SK-N-SH (cell line): ENCODE measurements at regions not wholly inside any gene's neighbourhood (a gene's known extent, or its start where the extent isn't known, plus 50 kb on each side); places are given as distances from the start of the nearest gene placed in this dataset.

ENCODE experiments used
- CTCF ChIA-PET: fragments of 300-600, 350-600 bp; formaldehyde crosslinking; extraction: SDS; loops from one replicate; lab custom pipeline; 2021; lab: Yijun Ruan, JAX
- POLR2A ChIA-PET: fragments of 350-600 bp; sonication (Branson Sonifier 250); formaldehyde crosslinking; extraction: SDS; loops from one replicate; lab custom pipeline; 2020; ENCODE audit warnings: antibody characterized with exemption, inconsistent platforms; lab: Yijun Ruan, JAX
- DNase-seq: peaks from one replicate; pipeline ENCODE4 v3.0.0; 2012
- H2AFZ ChIP-seq: fragments of 200-600 bp; sonication (generic); 2 replicates; pipeline ENCODE4 v1.8.1; 2016; ENCODE audit warnings: antibody characterized with exemption, mild to moderate bottlenecking, low read depth
- H3F3A ChIP-seq: fragments of 200-600 bp; sonication (generic); replicated peaks from 2 replicates; pipeline ENCODE3; 2016; ENCODE audit warnings: antibody characterized with exemption, mild to moderate bottlenecking; ENCODE audit not compliant: insufficient read depth
- H3K27ac ChIP-seq, 2 experiments: fragments of 200-500 bp in 1 of 2; fragments of 200-600 bp in 1 of 2; sonication (Bioruptor generic) in 1 of 2; sonication (generic), shearing (Covaris generic) in 1 of 2; 2 replicates each; pipeline versions ENCODE4 v1.5.1 to v1.6.1; 2014 to 2016; ENCODE audit warnings: low read depth in 2 of 2, inconsistent platforms in 1 of 2, low read length in 1 of 2, mild to moderate bottlenecking in 1 of 2, mixed read lengths in 1 of 2
- H3K27me3 ChIP-seq: fragments of 200-600 bp; sonication (generic), shearing (Covaris generic); 2 replicates; pipeline ENCODE4 v1.6.1; 2016; ENCODE audit warnings: mixed run types; ENCODE audit not compliant: insufficient read depth
- H3K36me3 ChIP-seq, 2 experiments: fragments of 200-500 bp in 1 of 2; fragments of 200-600 bp in 1 of 2; sonication (Bioruptor generic) in 1 of 2; sonication (generic) in 1 of 2; replicated peaks in 1 of 2; 2 replicates each; pipeline versions ENCODE3 to v1.5.1; 2014 to 2016; ENCODE audit warnings: low read length in 1 of 2, mild to moderate bottlenecking in 1 of 2; ENCODE audit not compliant: insufficient read depth in 2 of 2, control insufficient read depth in 1 of 2
- H3K4me1 ChIP-seq, 2 experiments: fragments of 200-500 bp in 1 of 2; fragments of 200-600 bp in 1 of 2; sonication (Bioruptor generic) in 1 of 2; sonication (generic), shearing (Covaris generic) in 1 of 2; 2 replicates each; pipeline versions ENCODE4 v1.5.1 to v1.6.1; 2014 to 2016; ENCODE audit warnings: low read depth in 1 of 2, low read length in 1 of 2, mixed run types in 1 of 2; ENCODE audit not compliant: insufficient read depth in 2 of 2, control insufficient read depth in 1 of 2
- H3K4me2 ChIP-seq: fragments of 200-600 bp; sonication (generic), shearing (Covaris generic); 2 replicates; pipeline ENCODE4 v1.6.1; 2017; ENCODE audit warnings: mixed run types
- H3K4me3 ChIP-seq, 2 experiments: fragments of 200-500 bp in 1 of 2; fragments of 200-600 bp in 1 of 2; sonication (Bioruptor generic) in 1 of 2; sonication (generic), shearing (Covaris generic) in 1 of 2; 2 replicates each; pipeline versions ENCODE4 v1.5.1 to v1.8.1; 2014 to 2016; ENCODE audit warnings: low read depth in 2 of 2, inconsistent platforms in 1 of 2, low read length in 1 of 2, mild to moderate bottlenecking in 1 of 2, mixed read lengths in 1 of 2, moderate library complexity in 1 of 2
- H3K79me2 ChIP-seq: fragments of 200-600 bp; sonication (generic); 2 replicates; pipeline ENCODE4 v1.8.1; 2017; ENCODE audit warnings: mild to moderate bottlenecking; ENCODE audit not compliant: insufficient read depth
- H3K9ac ChIP-seq: fragments of 200-600 bp; sonication (generic); 2 replicates; pipeline ENCODE4 v1.6.1; 2017; ENCODE audit warnings: mixed run types
- H3K9me2 ChIP-seq: fragments of 200-600 bp; sonication (generic); 2 replicates; pipeline ENCODE4 v1.6.1; 2017; ENCODE audit warnings: mixed run types
- H3K9me3 ChIP-seq: fragments of 200-600 bp; sonication (generic); 2 replicates; pipeline ENCODE4 v1.6.1; 2017; ENCODE audit warnings: mixed run types, mild to moderate bottlenecking, moderate library complexity
- H4K20me1 ChIP-seq: fragments of 200-600 bp; sonication (generic); 2 replicates; pipeline ENCODE4 v1.6.1; 2017; ENCODE audit warnings: mild to moderate bottlenecking, mixed run types; ENCODE audit not compliant: insufficient read depth
- CTCF ChIP-seq: fragments of 200-600 bp; sonication (generic); IDR thresholded peaks from 2 replicates; pipeline ENCODE4 v1.6.1; 2017; ENCODE audit warnings: antibody characterized with exemption, mild to moderate bottlenecking, moderate library complexity
- EP300 ChIP-seq, 2 experiments: IDR thresholded peaks; 2 replicates each; pipeline versions ENCODE4 v1.4.0 to v1.6.1; 2012; ENCODE audit warnings: borderline replicate concordance in 1 of 2, low read depth in 1 of 2, low read length in 1 of 2
- FOSL2 ChIP-seq: IDR thresholded peaks from 2 replicates; pipeline ENCODE4 v1.4.0; 2012; ENCODE audit warnings: low read depth, mild to moderate bottlenecking, moderate library complexity, borderline replicate concordance
- FOXJ3 ChIP-seq: sonication (generic); formaldehyde crosslinking; IDR thresholded peaks from 2 replicates; pipeline ENCODE4 v1.5.1; 2020; ENCODE audit warnings: mild to moderate bottlenecking, missing genetic modification reagents
- FOXM1 ChIP-seq: IDR thresholded peaks from 2 replicates; pipeline ENCODE4 v1.4.0; 2012; ENCODE audit warnings: low read depth, mild to moderate bottlenecking
- IRF3 ChIP-seq: fragments of 150-350 bp; IDR thresholded peaks from 2 replicates; pipeline ENCODE4 v1.6.1; 2016; ENCODE audit warnings: mild to moderate bottlenecking, low read depth, low read length
- MAX ChIP-seq: IDR thresholded peaks from 2 replicates; pipeline ENCODE4 v1.4.0; 2012; ENCODE audit warnings: low read depth
- MEF2A ChIP-seq: IDR thresholded peaks from 2 replicates; pipeline ENCODE4 v1.4.0; 2012; ENCODE audit warnings: low read depth, borderline replicate concordance
- MXI1 ChIP-seq: IDR thresholded peaks from 2 replicates; pipeline ENCODE4 v1.6.1; 2012; ENCODE audit warnings: mild to moderate bottlenecking, low read depth, low read length, improper control_type of control experiment
- POLR2AphosphoS5 ChIP-seq: IDR thresholded peaks from 2 replicates; pipeline ENCODE4 v1.6.1; 2012; ENCODE audit warnings: low read depth, low read length
- RCOR1 ChIP-seq: fragments of 150-350 bp; IDR thresholded peaks from 2 replicates; pipeline ENCODE4 v1.6.1; 2017; ENCODE audit warnings: antibody characterized with exemption, low read length
- REST ChIP-seq: IDR thresholded peaks from 2 replicates; pipeline ENCODE4 v1.6.1; 2012; ENCODE audit warnings: mild to moderate bottlenecking, low read depth, low read length, moderate library complexity
- RFX5 ChIP-seq: IDR thresholded peaks from 2 replicates; pipeline ENCODE4 v1.6.1; 2012; ENCODE audit warnings: mild to moderate bottlenecking, improper control_type of control experiment, low read length
- TAF1 ChIP-seq: IDR thresholded peaks from 2 replicates; pipeline ENCODE4 v1.6.1; 2012; ENCODE audit warnings: low read depth, mild to moderate bottlenecking, low read length, moderate library complexity, borderline replicate concordance
- USF2 ChIP-seq: fragments of 150-350 bp; IDR thresholded peaks from 2 replicates; pipeline ENCODE4 v1.6.1; 2017; ENCODE audit warnings: antibody characterized with exemption, low read length, low read depth, borderline replicate concordance
- WGBS: methylation state at CpG from one replicate; pipeline ENCODE4 v1.1.6; 2017; ENCODE audit warnings: low lambda C conversion rate; 5-methylcytosine and 5-hydroxymethylcytosine counted together

- H3K4me1 ChIP-seq = no peaks in the 10 kb centered on the region
- ChIA-PET CTCF (interaction anchor here (1.1 kb wide), 1 partner anchor 348 kb away, joined by 3 read pairs; no protein-coding TSS in a partner anchor), POLR2A (no interaction called here)
- no peak overlapping the region for H3K4me2 ChIP-seq
- no peaks in the 10 kb centered on the region for H3F3A ChIP-seq
- TF ChIP-seq IRF3 = no peak
- H3K27ac ChIP-seq = no peak overlapping the region
- H3K4me3 ChIP-seq = no peak overlapping the region
- H3K9me3 ChIP-seq = no peaks in the 10 kb centered on the region
- DNase-seq = no peak
- H3K9me2 ChIP-seq = no peaks in the 10 kb centered on the region
- WGBS = 55% methylated on average over 2 of the region's 2 CpGs
- H4K20me1 ChIP-seq = no peaks in the 10 kb centered on the region
- H3K36me3 ChIP-seq = no peaks in the 10 kb centered on the region
- H3K9ac ChIP-seq = no peak overlapping the region
- H3K27me3 ChIP-seq = no peaks in the 10 kb centered on the region
- H3K79me2 ChIP-seq = no peaks in the 10 kb centered on the region
- no peak overlapping the region for H2AFZ ChIP-seq
Measured at GRCh38 chr2:204344119-204344518, 201.2 kb upstream of the PARD3B start.

GRCh38 chr2:204346906-204347305, 198.4 kb upstream of the PARD3B start:
- Histone ChIP-seq H3K9me2 (no peaks in the 10 kb centered on the region), H3K9me3 (no peaks in the 10 kb centered on the region), H3K4me3 (no peak overlapping the region), H2AFZ (no peak overlapping the region), H3K36me3 (no peaks in the 10 kb centered on the region), H3K27me3 (no peaks in the 10 kb centered on the region), H3K4me2 (no peak overlapping the region), H3K9ac (no peak overlapping the region), H3K27ac (no peak overlapping the region), H4K20me1 (no peaks in the 10 kb centered on the region), H3K79me2 (no peaks in the 10 kb centered on the region), H3F3A (no peaks in the 10 kb centered on the region), H3K4me1 (no peaks in the 10 kb centered on the region)
- POLR2A ChIA-PET = no interaction called here
- TF ChIP-seq RCOR1 (no peak), POLR2AphosphoS5 (no peak), USF2 (no peak), FOXM1 (no peak), RFX5 (no peak), FOXJ3 (CRISPR knock-in tag) (no peak), FOSL2 (no peak), MAX (no peak), MXI1 (no peak), MEF2A (no peak), TAF1 (no peak), EP300 (IDR thresholded peaks at IDR 0.05; ENCODE audit: borderline replicate concordance in 1 of 2, low read depth in 1 of 2, low read length in 1 of 2) (no peak), REST (no peak), CTCF (no peak)
- CTCF ChIA-PET = no interaction called here
- DNase-seq = no peak
- 48% methylated on average over 3 of the region's 3 CpGs for WGBS
